ENCODE measurements at regions not wholly inside any gene's neighbourhood (a gene's known extent, or its start where the extent isn't known, plus 50 kb on each side); places are given as distances from the start of the nearest gene placed in this dataset.

- ChIA-PET RAD21 (ENCODE audit: unreplicated experiment) (no interaction called here), POLR2A (no interaction called here), SMC1A (ENCODE audit: uncharacterized antibody, unreplicated experiment) (interaction anchor here (1.0 kb wide), 1 partner anchor 19 kb away, joined by 3 read pairs; no protein-coding TSS in a partner anchor), CTCF (interaction anchor here (1.1 to 1.4 kb wide), 2 partner anchors 9 to 10 kb away, joined by 3 to 4 read pairs; no protein-coding TSS in a partner anchor)
- H2AFZ ChIP-seq (ENCODE audit: control insufficient read depth, low read depth, low read length), result no peak overlapping the region
- H3K36me3 ChIP-seq (ENCODE audit: control insufficient read depth in 2 of 2, insufficient read depth in 2 of 2, low read length in 1 of 2), result no peaks in the 10 kb centered on the region
- in situ Hi-C loops (cut with MboI), result no loop called here
- H3K4me2 ChIP-seq (ENCODE audit: control insufficient read depth, insufficient read depth), result no peak overlapping the region
- peaks cover 0 to 4% of the 10 kb centered on the region in 2 experiments; a peak in 2 of 4 replicates for H3K27me3 ChIP-seq (replicated peaks in 1 of 2; ENCODE audit: control insufficient read depth in 2 of 2, insufficient read depth in 2 of 2, low read length in 1 of 2)
- H3K4me3 ChIP-seq, result no peak overlapping the region
- no peaks in the 10 kb centered on the region for H4K20me1 ChIP-seq (ENCODE audit: control insufficient read depth, insufficient read depth)
- intact Hi-C loops (cut with micrococcal nuclease; ENCODE audit: unreplicated experiment), result no loop called here
- H3K9ac ChIP-seq (ENCODE audit: control insufficient read depth, insufficient read depth, low read length), result no peak overlapping the region
- BruUV-seq (replicated peaks), result no TSS peak
- peaks cover 2% of the 10 kb centered on the region; the same call in 1 of the 3 replicates for H3K9me3 ChIP-seq (replicated peaks; ENCODE audit: control insufficient read depth, insufficient read depth, low read length)
- TF ChIP-seq SUPT20H (IDR thresholded peaks at IDR 0.05; ENCODE audit: borderline replicate concordance, control insufficient read depth, low read depth, low read length) (no peak), POLR2AphosphoS2 (IDR thresholded peaks at IDR 0.05; ENCODE audit: low read depth, low read length) (no peak), TCF12 (IDR thresholded peaks at IDR 0.05; ENCODE audit: low read depth, low read length) (no peak), ZBTB4 (CRISPR knock-in tag; IDR thresholded peaks at IDR 0.05) (no peak), MTA2 (IDR thresholded peaks at IDR 0.05; ENCODE audit: low read depth) (no peak), SMARCA5 (IDR thresholded peaks at IDR 0.05) (no peak)
- 33% methylated on average over 1 of the region's 1 CpG for WGBS (ENCODE audit: insufficient coverage, insufficient replicate concordance, low lambda C conversion rate, missing lambda C conversion rate)
- ATAC-seq (no peak), DNase-seq (ENCODE audit: low read depth, low spot score) (no peak), FAIRE-seq (no peak)
- H3K27ac ChIP-seq (ENCODE audit: control insufficient read depth, insufficient read depth), result no peak overlapping the region
- no peaks in the 10 kb centered on the region for H3K79me2 ChIP-seq (ENCODE audit: control insufficient read depth, insufficient read depth, low read length)
- H3K4me1 ChIP-seq (ENCODE audit: control insufficient read depth, insufficient read depth, low read length), result no peaks in the 10 kb centered on the region
Observed at GRCh38 chr13:40120288-40120687, 464.8 kb downstream of the COG6 start.
